NT2/D1 (cell line): ENCODE measurements at regions not wholly inside any gene's neighbourhood (a gene's known extent, or its start where the extent isn't known, plus 50 kb on each side); places are given as distances from the start of the nearest gene placed in this dataset.

Experiments used
- DNase-seq: peaks from one replicate; pipeline ENCODE4 v3.0.0-alpha.2; 2011; ENCODE audit warnings: low read depth, low spot score
- H3K27me3 ChIP-seq: 2 replicates; pipeline ENCODE4 v1.6.0; 2011; ENCODE audit warnings: mild to moderate bottlenecking; ENCODE audit not compliant: insufficient read length, insufficient read depth
- H3K36me3 ChIP-seq: 2 replicates; pipeline ENCODE4 v1.6.1; 2011; ENCODE audit warnings: mild to moderate bottlenecking, low read length, mixed read lengths; ENCODE audit not compliant: insufficient read depth, insufficient read length
- H3K4me1 ChIP-seq: 2 replicates; pipeline ENCODE4 v1.5.1; 2011; ENCODE audit not compliant: insufficient read depth, insufficient read length
- H3K4me3 ChIP-seq: 2 replicates; pipeline ENCODE4 v1.5.1; 2011; ENCODE audit warnings: low read depth; ENCODE audit not compliant: insufficient read length
- H3K9ac ChIP-seq: 2 replicates; pipeline ENCODE4 v1.6.0; 2011; ENCODE audit warnings: low read depth; ENCODE audit not compliant: insufficient read length
- H3K9me3 ChIP-seq: 2 replicates; pipeline ENCODE4 v1.5.1; 2011; ENCODE audit warnings: mild to moderate bottlenecking, low read length; ENCODE audit not compliant: insufficient read depth
- SUZ12 ChIP-seq: IDR thresholded peaks from 2 replicates; pipeline ENCODE4 v1.6.1; 2011; ENCODE audit not compliant: insufficient read length, insufficient read depth; ENCODE audit errors: extremely low read depth
- YY1 ChIP-seq: IDR thresholded peaks from 2 replicates; pipeline ENCODE4 v1.6.1; 2011; ENCODE audit not compliant: insufficient read length, insufficient read depth
- ZNF274 ChIP-seq: IDR thresholded peaks from 2 replicates; pipeline ENCODE4 v1.6.1; 2011; ENCODE audit warnings: mild to moderate bottlenecking, low read depth, low read length

DNA sequence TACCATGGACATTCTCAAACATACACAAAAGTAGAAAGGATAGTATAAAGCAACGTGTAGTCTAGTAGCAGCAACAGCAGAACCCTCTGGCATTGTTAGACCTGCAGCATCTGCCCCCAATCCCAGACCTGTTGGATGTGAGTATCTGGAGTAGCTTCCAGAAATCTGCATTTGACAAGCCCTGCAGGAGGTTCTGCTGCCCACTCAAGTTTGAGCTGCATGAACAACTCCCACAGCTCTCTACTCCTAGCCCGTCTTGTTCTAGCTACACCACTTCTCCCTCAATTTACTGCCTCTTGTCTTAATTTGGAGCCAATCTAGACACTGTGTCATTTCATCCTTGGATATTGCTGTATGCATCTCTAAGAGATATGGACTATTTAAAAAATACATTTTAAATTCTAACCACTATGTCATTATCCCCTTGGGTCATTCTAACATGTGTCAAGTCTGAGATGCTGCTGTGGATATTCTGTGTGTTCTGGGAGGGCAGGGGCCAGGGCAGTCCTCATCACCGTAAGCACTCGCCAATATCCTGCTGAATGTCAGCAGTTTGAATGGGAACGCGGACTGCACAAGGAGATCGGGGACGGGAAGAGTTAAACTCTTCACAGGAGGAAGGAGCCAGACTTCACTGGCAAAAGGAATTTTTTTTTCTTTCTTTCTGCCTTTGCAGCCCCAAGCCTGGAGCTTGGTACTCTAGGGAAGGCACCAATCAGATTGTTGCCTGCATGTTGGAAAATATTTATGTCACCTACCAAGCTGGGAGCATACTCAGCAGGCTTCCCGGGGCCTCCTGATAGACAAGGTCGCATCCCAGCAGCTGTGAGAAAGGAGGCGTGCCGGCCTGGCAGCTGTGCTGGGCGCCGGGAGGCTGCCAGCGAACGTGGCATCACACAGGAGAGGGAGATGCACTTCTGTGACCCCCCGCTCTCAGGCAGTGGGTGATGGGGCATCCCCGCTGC, 429.0 kb downstream of the MIAT start:
- Histone ChIP-seq H3K4me1 (peaks cover 7% of the 10 kb centered on the region), H3K36me3 (no peaks in the 10 kb centered on the region), H3K9ac (no peak overlapping the region), H3K9me3 (no peaks in the 10 kb centered on the region), H3K27me3 (no peaks in the 10 kb centered on the region), H3K4me3 (no peak overlapping the region)
- TF ChIP-seq YY1: no peak
- TF ChIP-seq ZNF274: no peak
- no peak for DNase-seq

DNA sequence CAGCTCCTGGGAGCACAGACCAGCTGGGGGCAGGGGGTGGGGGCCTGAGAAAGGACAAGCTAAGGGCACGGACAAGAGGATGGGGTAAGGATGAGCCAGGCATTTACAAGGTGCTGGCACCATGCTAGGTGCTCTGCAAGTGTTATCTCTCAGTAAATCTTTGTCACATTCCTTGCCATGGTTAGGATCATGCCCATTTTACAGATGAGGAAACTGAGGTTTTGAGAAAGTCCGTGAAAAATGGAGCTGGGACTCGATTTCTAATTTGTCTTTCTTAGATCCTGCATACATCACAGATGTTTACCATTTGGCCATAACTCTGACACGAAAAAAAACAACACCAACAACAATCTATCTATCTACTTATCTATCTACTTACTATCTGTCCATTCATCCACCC, 429.7 kb downstream of the MIAT start:
- peaks cover 7% of the 10 kb centered on the region for H3K4me1 ChIP-seq
- DNase-seq: no peak
- H3K36me3 ChIP-seq: no peaks in the 10 kb centered on the region
- H3K9ac ChIP-seq: no peak overlapping the region
- TF ChIP-seq ZNF274 (no peak), YY1 (no peak), SUZ12 (no peak)
- no peak overlapping the region for H3K4me3 ChIP-seq
- H3K27me3 ChIP-seq: no peaks in the 10 kb centered on the region
- H3K9me3 ChIP-seq: no peaks in the 10 kb centered on the region

DNA sequence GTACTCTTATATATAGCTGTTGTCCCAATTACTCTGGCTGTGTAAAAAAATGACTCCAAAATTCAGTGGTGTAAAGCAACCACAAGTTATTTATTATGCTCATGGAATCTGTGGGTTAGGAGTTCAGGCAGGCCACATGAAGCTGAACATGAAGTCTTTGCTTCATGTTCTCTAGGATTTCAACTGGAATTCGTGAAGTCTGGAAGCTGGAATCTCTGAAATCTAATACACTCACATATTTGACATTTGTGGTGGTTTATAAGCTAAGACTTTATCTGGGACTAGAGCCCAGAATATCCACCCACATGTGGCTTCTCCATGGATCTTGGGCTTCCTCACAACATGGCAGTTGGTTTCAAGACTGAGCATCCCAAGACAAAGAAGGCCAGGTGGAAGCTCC, 430.6 kb downstream of the MIAT start:
- H3K9ac ChIP-seq: no peak overlapping the region
- H3K36me3 ChIP-seq: no peaks in the 10 kb centered on the region
- no peak overlapping the region for H3K4me3 ChIP-seq
- TF ChIP-seq SUZ12 (no peak), ZNF274 (no peak), YY1 (no peak)
- H3K4me1 ChIP-seq: peaks cover 7% of the 10 kb centered on the region
- no peak for DNase-seq
- H3K9me3 ChIP-seq: no peaks in the 10 kb centered on the region
- no peaks in the 10 kb centered on the region for H3K27me3 ChIP-seq

DNA sequence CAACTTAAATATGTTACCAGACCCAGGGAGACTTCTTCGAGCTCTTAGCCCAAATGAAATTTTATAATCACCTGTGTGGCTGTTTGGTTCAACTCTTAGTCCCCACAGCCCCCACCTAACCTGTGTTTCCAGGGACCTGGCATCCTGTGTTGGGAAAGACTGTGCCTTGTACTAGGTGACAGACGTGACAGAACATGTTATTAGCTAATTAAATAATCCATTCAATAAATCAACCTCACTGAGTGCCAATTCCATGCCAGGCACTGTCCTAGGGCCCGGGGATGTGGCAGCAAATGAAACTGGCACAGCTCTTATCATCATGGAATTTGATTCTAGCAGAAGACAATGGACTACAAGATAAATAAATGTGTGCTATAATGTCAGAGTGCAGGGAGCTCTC, 431.9 kb downstream of the MIAT start:
- Histone ChIP-seq H3K4me3 (no peak overlapping the region), H3K36me3 (no peaks in the 10 kb centered on the region), H3K9me3 (no peaks in the 10 kb centered on the region), H3K4me1 (peaks cover 7% of the 10 kb centered on the region), H3K9ac (no peak overlapping the region), H3K27me3 (no peaks in the 10 kb centered on the region)
- DNase-seq: no peak
- TF ChIP-seq YY1 (no peak), ZNF274 (no peak), SUZ12 (no peak)

DNA sequence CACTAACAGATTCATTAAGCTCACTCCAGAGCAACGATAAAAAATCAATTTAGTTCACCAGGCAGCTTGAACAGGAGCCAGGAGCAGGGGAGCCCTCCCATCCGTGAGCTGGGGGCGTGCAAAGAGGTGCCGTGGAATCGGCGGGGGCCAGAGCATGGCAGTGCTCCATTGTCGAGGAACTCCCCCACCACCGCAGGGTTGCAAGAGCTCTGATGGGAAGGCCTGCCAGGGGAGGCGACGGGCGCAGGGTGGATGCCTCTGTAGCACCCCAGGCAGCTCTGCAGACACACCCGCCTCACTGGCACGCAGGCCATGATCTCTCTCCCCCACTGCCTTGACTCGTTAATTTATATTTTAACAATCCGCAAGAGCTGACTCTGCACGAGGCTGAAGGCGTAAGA, 433.2 kb downstream of the MIAT start:
- no peaks in the 10 kb centered on the region for H3K27me3 ChIP-seq
- no peak overlapping the region for H3K4me3 ChIP-seq
- H3K4me1 ChIP-seq: peaks cover 5% of the 10 kb centered on the region
- H3K9ac ChIP-seq: no peak overlapping the region
- TF ChIP-seq ZNF274 (no peak), SUZ12 (no peak), YY1 (no peak)
- H3K9me3 ChIP-seq: no peaks in the 10 kb centered on the region
- no peaks in the 10 kb centered on the region for H3K36me3 ChIP-seq
- DNase-seq: no peak

DNA sequence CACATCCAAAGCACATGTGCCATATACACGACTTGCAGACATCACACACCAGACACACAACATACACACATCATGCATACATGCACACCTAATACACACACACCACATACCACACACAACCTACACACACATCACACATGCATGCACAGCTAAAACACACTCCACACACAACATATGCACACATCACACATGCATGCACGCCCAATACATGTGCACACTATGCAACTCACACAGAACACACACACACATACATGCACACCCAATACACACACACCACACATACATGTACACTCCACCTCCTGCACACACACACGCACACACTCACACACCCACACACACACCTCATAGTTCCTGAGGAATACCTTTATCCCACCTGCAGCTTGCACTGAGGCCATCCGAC, 436.0 kb downstream of the MIAT start:
- Histone ChIP-seq H3K9ac (no peak overlapping the region), H3K9me3 (no peaks in the 10 kb centered on the region), H3K4me3 (no peak overlapping the region), H3K36me3 (no peaks in the 10 kb centered on the region), H3K4me1 (no peaks in the 10 kb centered on the region), H3K27me3 (no peaks in the 10 kb centered on the region)
- TF ChIP-seq SUZ12 (no peak), YY1 (no peak), ZNF274 (no peak)
- no peak for DNase-seq

DNA sequence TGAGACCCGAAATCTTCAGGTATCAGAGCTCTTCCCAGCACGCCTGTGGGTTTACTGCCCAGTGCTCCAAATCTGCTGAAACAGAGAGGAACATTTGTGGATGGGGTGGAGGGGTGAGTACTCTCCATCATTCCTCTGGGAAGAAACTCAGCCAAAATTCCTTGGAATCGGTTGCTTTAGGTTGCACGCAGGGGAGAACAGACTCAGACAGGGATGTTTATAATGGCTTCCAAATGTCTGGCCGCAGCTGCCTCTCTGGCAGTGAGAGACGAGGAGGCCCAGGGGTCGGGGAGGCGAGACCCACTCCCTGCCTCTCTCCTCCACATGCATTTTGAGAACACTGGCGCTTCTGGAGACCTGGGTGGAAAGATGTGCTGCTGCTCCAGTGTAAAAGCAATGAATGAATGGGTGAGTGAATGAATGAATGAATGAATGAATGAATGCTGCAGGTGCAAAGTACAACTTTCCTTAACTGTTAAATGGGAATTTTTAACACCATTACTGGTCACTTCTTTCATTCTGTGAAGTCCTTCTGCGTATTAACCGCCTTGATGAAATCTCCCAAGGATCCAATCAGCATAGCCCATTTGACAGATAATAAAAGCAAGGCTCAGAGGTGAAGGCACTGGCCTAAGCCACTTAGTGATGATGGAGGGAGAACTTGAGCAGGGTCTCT, 437.4 kb downstream of the MIAT start:
- Histone ChIP-seq H3K4me3 (no peak overlapping the region), H3K9ac (no peak overlapping the region), H3K9me3 (no peaks in the 10 kb centered on the region), H3K27me3 (no peaks in the 10 kb centered on the region), H3K4me1 (peaks cover 2% of the 10 kb centered on the region), H3K36me3 (no peaks in the 10 kb centered on the region)
- TF ChIP-seq ZNF274: no peak
- no peak for TF ChIP-seq SUZ12
- TF ChIP-seq YY1: no peak
- DNase-seq: no peak
